Fibroblast of lung (primary cell): ENCODE measurements at regions not wholly inside any gene's neighbourhood (a gene's known extent, or its start where the extent isn't known, plus 50 kb on each side); places are given as distances from the start of the nearest gene placed in this dataset.

ENCODE experiments used
- EZH2 ChIP-seq: IDR thresholded peaks from 2 replicates; pipeline ENCODE4 v1.5.1; 2012; ENCODE audit warnings: low read length, control low read depth, mild to moderate bottlenecking; ENCODE audit errors: missing control alignments
- TF ChIP-seq, protein P1 (sequence below), 2 donors: IDR thresholded peaks in 1 of 2; conservative IDR thresholded peaks in 1 of 2; 1 replicate in 1 of 2; 2 replicates in 1 of 2; pipeline ENCODE4 v1.5.1; 2011 to 2012; ENCODE audit warnings: low read length in 2 of 2, control low read depth in 1 of 2, inconsistent platforms in 1 of 2, low read depth in 1 of 2, mild to moderate bottlenecking in 1 of 2

DNA sequence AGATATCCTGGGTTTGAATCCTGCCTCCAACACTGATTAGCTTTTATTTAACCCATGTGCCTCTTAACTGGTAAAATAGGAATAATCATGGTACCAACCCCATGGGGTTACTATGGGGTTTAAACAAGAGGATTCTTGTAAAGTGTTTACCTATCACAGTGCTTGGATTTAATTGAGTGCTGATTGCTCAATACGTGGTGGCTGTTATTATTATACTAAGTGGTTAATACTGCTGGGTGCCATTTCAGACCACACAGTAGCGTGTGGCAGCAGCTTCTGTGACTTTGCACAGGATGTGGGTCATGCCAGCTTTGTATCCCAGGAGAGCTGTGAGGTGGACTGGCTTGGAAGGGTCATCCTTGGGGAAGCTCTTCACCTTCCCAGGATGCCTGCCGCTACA is 177.2 kb downstream of the SEC23IP start:
- TF ChIP-seq, protein P1, sequence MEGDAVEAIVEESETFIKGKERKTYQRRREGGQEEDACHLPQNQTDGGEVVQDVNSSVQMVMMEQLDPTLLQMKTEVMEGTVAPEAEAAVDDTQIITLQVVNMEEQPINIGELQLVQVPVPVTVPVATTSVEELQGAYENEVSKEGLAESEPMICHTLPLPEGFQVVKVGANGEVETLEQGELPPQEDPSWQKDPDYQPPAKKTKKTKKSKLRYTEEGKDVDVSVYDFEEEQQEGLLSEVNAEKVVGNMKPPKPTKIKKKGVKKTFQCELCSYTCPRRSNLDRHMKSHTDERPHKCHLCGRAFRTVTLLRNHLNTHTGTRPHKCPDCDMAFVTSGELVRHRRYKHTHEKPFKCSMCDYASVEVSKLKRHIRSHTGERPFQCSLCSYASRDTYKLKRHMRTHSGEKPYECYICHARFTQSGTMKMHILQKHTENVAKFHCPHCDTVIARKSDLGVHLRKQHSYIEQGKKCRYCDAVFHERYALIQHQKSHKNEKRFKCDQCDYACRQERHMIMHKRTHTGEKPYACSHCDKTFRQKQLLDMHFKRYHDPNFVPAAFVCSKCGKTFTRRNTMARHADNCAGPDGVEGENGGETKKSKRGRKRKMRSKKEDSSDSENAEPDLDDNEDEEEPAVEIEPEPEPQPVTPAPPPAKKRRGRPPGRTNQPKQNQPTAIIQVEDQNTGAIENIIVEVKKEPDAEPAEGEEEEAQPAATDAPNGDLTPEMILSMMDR (conservative IDR thresholded peaks at IDR 0.05 in 1 of 2, IDR thresholded peaks at IDR 0.05 in 1 of 2; ENCODE audit: low read depth in 1 of 2, low read length in 2 of 2) = no peak
- no peak for TF ChIP-seq EZH2
